ENCODE measurements at regions not wholly inside any gene's neighbourhood (a gene's known extent, or its start where the extent isn't known, plus 50 kb on each side); places are given as distances from the start of the nearest gene placed in this dataset.

DNA sequence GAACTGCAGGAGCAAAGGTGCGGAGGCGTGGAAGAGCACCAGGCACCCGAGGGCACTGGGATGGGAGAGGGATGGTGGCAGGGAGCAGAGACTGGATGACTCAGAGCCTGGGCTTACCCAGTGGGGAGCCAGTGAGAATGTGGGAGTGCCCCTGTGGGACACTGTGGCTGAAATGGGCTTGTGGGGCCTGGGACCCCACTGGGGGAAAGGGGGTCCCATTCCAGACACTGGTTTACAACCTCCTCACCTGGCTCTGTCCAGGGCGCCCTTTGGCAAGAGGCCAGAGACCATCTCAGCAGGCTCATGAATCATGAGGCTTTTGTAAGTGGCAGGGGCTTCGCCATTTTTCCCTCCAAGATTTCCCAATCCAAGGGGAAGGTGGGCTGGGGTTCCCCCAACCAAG is 124.0 kb upstream of the MAFB start:
- in situ Hi-C loops (cut with HindIII; ENCODE audit: low sequenced_read_pairs): no loop called here
- TF ChIP-seq, protein P1, sequence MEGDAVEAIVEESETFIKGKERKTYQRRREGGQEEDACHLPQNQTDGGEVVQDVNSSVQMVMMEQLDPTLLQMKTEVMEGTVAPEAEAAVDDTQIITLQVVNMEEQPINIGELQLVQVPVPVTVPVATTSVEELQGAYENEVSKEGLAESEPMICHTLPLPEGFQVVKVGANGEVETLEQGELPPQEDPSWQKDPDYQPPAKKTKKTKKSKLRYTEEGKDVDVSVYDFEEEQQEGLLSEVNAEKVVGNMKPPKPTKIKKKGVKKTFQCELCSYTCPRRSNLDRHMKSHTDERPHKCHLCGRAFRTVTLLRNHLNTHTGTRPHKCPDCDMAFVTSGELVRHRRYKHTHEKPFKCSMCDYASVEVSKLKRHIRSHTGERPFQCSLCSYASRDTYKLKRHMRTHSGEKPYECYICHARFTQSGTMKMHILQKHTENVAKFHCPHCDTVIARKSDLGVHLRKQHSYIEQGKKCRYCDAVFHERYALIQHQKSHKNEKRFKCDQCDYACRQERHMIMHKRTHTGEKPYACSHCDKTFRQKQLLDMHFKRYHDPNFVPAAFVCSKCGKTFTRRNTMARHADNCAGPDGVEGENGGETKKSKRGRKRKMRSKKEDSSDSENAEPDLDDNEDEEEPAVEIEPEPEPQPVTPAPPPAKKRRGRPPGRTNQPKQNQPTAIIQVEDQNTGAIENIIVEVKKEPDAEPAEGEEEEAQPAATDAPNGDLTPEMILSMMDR (IDR thresholded peaks at IDR 0.05; ENCODE audit: low read depth, low read length, missing control alignments): no peak
- no peak for DNase-seq (ENCODE audit: low read depth)
- no peak overlapping the region for H3K4me3 ChIP-seq (ENCODE audit: low read depth, low read length)

DNA sequence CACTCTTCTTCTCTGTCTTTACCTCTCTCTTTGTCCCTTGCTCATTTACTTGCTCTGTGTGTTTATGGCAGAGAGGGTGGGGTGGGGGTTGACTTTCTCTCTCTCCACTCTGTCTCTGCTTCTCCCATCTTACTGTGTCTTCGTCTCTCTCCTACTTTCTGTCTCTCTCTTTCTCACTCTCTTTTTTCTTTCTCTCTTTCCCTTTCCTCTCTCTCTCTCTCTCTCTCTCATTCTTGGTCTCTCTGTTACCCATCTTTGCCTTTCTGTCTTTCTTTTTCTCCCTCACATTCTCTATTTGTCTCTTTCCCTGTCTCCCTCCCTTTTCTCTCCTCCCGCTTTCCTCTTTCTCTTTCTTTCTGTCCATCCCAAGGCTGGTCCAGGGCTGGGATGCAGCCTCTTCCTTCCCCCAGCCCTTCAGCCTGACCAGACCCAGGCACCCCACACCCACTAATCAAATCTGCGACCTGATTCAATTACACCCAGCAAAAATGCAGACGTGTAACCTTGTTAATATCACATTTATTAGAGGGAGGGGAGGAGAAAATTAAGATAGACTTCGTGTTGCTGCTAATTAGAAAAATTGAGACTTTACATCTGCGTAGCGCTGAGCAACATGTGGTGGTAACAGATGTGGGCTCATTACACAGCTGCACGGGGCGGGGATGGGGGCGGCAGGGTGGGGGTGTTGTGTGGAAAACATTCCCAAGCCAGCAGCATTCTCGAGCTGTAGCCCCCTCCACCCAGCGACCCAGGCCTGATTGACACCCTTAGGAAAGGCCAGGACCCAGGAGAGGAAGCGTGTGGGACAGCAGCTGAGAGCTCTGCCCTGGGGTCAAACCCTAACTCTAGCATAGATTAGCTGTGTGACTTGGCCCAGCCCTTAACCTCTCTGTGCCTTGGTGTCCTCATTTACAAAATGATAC is 124.9 kb upstream of the MAFB start:
- in situ Hi-C loops (cut with HindIII; ENCODE audit: low sequenced_read_pairs): no loop called here
- no peak for DNase-seq (ENCODE audit: low read depth)
- H3K4me3 ChIP-seq (ENCODE audit: low read depth, low read length): no peak overlapping the region
- TF ChIP-seq, protein P1 (IDR thresholded peaks at IDR 0.05; ENCODE audit: low read depth, low read length, missing control alignments): no peak

DNA sequence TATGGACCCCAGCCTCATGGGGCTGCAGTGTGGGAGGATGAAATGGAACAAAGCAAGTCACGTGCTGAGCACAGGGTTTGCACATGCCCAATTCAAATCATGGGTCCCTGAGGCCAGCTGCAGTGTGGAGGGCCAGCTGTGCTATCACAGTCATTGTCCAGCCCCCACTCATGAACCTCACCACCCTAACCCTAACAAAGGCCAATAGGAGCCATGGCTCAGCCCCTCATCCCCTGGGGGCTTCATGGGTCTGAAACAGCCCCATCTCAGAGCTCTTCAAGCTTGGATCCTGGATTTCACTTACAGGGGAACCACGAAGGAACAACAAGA is 125.6 kb upstream of the MAFB start:
- H3K4me3 ChIP-seq (ENCODE audit: low read depth, low read length): no peak overlapping the region
- in situ Hi-C loops (cut with HindIII; ENCODE audit: low sequenced_read_pairs): no loop called here
- DNase-seq (ENCODE audit: low read depth): no peak
- TF ChIP-seq, protein P1 (IDR thresholded peaks at IDR 0.05; ENCODE audit: low read depth, low read length, missing control alignments): no peak

DNA sequence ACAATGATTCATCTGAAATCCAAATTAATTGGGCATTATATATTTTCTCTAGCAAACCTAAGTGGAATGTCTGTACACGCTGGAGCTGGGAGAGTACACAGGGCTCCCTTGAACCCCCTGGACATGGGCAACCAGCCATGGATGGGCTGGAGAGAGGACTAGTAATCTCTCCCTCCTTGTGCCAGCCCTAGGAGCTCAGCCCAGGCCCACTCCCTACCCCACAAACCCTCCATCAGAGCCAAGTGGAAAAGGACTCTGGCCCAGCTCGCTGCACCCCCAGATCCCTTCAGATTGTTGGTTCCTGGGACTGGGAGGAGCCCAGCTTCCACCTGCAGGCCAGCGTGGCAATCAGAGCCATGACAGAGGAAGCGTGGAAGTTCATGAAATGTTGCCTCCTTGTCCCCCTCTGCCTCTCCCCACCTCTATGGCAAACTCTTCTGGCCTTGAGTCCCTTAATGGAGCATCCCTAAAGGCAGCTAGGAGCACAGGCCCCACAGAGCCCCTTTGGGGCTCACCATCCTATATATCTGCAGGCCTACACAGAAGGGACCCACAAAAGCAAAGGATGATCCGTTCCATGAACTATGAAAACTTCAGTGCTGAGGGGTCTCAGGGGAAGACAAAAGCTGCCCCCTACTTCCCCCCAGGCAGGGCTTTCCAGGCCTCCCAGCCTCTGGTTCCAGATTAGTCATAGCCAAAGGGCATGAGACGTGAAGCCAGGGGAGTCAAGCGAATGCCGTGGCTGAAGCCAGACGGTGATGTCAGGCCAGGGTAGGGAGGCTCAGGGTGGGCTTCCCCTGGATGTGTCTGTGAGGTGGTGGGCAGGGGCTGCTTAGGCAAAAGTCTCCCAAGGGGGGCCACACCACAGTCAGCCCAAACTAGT is 126.4 kb upstream of the MAFB start:
- H3K4me3 ChIP-seq (ENCODE audit: low read depth, low read length): no peak overlapping the region
- in situ Hi-C loops (cut with HindIII; ENCODE audit: low sequenced_read_pairs): no loop called here
- TF ChIP-seq, protein P1 (IDR thresholded peaks at IDR 0.05; ENCODE audit: low read depth, low read length, missing control alignments): no peak
- no peak for DNase-seq (ENCODE audit: low read depth)

DNA sequence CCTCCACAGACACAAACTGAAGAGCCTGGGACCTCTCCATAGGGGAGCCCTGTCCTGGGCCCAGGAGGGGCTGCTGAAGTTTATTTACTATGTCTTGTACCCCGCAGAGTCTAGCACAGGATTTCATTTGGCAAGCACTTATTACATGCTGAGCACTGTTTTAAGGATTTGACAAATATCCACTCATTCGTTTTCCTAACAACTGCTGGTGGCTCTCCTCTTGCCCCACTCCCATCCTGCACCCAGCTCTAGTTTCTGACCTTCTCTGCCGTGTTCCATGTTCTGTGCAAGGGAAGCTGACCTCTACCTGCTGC is 127.0 kb upstream of the MAFB start:
- no peak overlapping the region for H3K4me3 ChIP-seq (ENCODE audit: low read depth, low read length)
- TF ChIP-seq, protein P1 (IDR thresholded peaks at IDR 0.05; ENCODE audit: low read depth, low read length, missing control alignments): no peak
- DNase-seq (ENCODE audit: low read depth): no peak
- in situ Hi-C loops (cut with HindIII; ENCODE audit: low sequenced_read_pairs): no loop called here

DNA sequence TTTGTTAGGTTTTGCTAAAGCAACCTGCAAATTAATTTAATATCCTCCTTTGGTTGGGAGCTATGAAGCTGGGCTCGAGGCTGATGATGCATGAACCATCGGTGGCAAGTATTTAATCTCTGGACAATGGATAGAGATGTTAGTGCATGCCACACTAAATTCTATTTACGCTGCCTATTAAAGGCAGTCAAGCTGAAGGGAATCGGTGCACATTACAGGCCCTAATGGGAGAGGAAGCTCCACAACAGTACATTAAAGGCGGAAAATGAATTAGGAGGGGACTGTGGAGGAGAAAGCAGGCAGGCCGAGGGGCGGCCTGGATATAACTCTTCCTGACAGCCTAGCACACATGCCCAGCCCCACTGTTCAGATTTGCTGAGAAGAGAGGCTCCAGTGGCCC is 132.4 kb upstream of the MAFB start:
- DNase-seq (ENCODE audit: low read depth): no peak
- TF ChIP-seq, protein P1 (IDR thresholded peaks at IDR 0.05; ENCODE audit: low read depth, low read length, missing control alignments): no peak
- in situ Hi-C loops (cut with HindIII; ENCODE audit: low sequenced_read_pairs): no loop called here
- H3K4me3 ChIP-seq (ENCODE audit: low read depth, low read length): no peak overlapping the region
